ENCODE measurements at regions not wholly inside any gene's neighbourhood (a gene's known extent, or its start where the extent isn't known, plus 50 kb on each side); places are given as distances from the start of the nearest gene placed in this dataset.

- no peak for TF ChIP-seq POLR2AphosphoS5 (IDR thresholded peaks at IDR 0.05)
- TF ChIP-seq CTCF (IDR thresholded peaks at IDR 0.05) = no peak
Measured at GRCh38 chr5:5005353-5005752, 134.8 kb upstream of the ADAMTS16 start.
